GM18951 (cell line): ENCODE measurements at regions not wholly inside any gene's neighbourhood (a gene's known extent, or its start where the extent isn't known, plus 50 kb on each side); places are given as distances from the start of the nearest gene placed in this dataset.
"Not testable (repeated sequence)": the region's sequence is repeated elsewhere in the genome, so short reads cannot be mapped to it uniquely, and the experiment has no call there.

ENCODE experiments used
- POLR2A ChIP-seq: IDR thresholded peaks from 4 replicates; pipeline ENCODE4 v1.6.1; 2011; ENCODE audit warnings: mild to moderate bottlenecking; ENCODE audit not compliant: insufficient read length, insufficient read depth; ENCODE audit errors: extremely low read depth
- in situ Hi-C: fragments of 300-500 bp; cut with MboI; formaldehyde crosslinking; loops from one replicate; pipeline ENCODE4 v1.12.0; 2022; ENCODE audit warnings: low sequenced_read_pairs, mixed read lengths, inconsistent platforms; ENCODE audit not compliant: unreplicated experiment

DNA sequence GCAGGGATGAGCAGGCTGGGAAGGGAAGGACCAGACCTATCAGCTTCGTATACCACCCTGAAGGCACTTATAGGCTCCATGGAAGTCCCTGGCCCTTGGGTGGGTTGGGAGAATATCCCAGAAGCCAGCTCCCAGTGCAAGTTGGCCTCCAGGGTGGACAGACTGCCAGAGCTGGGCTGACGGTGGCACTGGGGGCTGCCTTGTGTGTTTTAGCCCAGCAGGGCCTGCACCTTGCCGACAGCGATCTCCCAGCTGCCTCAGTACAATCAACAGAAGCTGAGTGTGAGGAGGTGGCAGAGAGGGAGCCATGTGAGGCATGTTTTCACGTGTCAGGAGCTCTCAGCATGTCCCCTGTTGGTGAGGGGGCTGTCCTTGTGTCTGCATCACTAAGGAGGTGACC lies 159.5 kb downstream of the VEGFA start:
- TF ChIP-seq POLR2A = no peak
- in situ Hi-C loops = no loop called here

DNA sequence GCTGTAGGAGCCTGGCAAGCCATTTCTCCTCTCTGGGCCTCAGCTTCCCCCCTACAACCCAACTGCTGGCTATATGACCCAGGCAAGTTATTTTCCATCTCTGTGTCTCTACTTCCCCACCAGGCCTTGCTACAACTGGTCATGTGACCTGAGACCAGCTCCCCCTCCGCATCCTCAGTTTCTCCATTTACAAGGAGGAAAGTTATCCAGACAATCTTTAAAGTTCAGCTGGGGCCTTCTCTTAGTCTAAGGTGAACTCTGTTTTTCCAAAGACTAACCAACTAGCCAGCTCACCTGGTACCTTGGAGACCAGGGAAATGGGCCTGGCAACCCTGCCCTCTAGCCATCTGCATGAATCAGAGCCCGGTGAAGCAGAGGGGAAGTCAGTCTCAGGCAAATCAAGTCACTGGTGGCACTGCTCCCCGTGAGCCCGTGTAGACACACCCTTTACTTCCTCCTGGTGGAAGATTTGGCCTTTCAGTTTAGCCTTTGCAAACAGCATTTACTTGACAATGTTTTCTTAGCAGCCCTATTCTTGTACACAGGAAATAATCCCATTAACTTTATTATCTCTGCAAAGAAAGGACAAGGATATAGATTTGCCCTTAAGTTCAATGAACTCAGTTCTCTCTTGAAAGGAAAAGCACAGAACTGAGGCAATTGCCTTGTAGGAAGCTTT lies 157.7 kb downstream of the VEGFA start:
- in situ Hi-C loops = no loop called here

DNA sequence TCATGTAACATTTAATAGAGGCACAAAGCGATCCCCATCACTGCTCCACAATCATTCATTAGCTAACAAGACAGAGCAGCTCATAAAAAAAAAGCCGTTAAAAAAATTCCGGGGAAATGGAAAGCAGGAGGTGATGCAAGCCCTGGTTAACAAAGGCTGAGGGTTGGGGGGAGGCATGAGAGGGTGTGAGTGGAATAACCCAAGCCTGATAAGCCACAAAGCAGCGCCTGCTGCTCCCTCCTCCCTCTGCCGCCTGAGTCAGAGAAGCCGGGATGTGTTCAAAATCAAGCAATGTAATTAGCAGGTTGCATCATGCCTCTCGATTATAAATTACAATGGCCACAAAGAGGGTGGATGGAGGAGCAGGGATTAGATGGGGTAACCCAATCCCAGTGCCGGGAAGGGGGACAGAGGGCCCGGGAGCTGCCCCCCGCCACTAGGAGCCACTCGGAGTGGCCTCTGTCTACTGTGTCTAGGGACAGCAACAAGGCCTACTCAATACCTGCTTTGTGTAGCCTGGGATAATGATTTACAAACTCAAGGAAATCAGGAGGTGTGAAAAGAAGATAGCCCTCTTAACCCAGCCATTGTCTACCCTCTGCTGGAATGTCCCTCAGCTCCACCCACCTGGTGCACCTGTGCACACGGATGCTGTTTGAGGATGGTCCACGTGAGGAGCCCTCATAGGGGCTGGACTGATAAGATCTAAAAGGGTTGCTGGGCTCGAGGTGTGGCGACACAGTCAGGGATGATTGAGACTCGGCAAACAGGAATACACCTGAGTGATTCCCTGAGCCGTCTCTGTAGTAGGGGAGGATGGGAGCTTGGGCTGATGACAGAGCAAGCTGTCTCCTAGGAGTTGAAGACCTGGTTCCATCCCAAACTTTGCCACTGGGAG lies 156.9 kb downstream of the VEGFA start:
- no peak for TF ChIP-seq POLR2A
- in situ Hi-C loops = no loop called here

More for the DNA sequence above, 157.7 kb downstream of the VEGFA start:
- TF ChIP-seq POLR2A = no peak

DNA sequence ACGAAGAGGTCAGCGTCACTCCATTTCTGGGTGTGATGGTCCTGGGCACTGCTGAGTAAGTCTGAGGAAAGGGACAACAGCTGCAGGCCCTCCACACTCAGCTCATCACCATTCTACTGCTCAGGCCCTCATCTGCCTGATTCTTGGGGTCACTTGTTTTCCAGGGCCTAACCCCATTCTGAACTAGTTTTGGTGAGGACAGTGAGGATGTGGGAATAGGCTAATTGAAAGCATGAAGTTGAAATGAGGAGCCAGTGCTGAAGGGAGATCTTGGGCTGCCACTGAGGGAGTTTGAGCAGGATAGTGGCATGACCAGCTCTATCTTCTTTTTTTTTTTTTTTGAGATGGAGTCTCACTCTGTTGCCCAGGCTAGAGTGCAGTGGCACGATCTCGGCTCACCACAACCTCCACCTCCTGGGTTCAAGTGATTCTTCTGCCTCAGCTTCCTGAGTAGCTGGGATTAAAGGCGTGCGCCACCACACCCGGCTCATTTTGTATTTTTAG lies 155.7 kb downstream of the VEGFA start:
- in situ Hi-C loops = not testable (repeated sequence)

DNA sequence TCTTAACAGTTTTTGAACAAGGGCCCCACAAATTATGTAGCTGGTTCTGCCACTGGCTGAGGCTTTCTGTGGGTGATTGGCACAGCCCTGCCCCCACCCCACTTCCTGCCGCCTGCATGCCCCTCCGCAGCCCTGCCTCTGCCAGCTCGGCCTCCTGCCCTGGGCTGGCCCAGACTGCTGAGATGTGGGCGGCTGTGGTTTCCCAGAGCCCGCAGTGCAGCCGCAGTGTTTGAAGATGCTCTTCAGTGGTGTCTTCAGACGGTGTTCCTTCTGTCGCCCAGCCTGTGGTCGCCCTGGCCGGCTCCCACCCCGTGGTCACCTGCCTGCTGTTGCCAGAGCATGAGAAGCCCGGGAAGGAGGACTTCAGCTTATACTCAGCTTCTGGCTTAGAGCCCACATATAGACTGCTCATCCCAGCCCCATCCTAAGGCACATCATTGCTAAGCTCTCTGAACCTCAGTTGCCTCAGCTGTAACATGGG lies 154.3 kb downstream of the VEGFA start:
- TF ChIP-seq POLR2A = no peak
- in situ Hi-C loops = no loop called here

DNA sequence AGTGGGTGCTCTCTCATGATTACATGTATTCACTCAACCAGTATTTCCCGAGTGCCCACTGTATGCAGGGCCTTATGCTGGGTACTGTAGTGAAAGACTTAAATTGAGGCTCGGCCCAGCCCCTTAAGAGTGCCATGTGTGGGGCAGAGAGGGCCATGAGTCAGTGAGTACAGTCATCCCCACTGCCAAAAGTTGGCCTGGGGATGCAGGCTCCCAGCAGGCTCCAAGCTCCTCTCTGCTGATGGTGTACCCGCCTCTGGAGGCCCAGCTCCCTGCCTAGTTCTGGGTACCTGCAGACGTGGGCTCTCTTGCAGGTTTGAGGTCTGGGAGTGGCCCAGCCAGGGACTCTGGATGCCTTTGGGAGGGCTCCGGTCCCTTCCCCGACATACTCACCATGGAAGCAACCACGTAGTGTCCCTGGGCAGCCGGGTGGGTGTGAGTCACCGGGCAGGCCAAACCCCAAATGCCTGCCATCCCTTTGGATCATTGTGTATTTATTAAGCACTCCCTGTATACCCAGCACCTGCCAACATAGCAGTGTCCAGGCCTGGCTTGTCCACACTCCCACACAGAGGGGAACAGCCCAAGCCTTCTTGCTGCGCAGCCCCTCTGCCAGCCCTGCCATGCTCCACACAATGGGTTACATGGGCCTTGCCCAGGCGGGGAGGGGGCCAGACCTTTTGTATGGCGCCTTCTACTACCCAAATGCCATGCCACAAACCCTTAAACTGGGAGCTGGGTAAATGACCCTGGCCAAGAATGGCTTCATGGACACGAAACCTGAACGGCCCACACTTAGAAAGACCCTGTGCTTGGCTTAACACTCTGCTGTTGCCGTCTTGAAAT lies 153.6 kb downstream of the VEGFA start:
- no peak for TF ChIP-seq POLR2A
- in situ Hi-C loops = no loop called here

DNA sequence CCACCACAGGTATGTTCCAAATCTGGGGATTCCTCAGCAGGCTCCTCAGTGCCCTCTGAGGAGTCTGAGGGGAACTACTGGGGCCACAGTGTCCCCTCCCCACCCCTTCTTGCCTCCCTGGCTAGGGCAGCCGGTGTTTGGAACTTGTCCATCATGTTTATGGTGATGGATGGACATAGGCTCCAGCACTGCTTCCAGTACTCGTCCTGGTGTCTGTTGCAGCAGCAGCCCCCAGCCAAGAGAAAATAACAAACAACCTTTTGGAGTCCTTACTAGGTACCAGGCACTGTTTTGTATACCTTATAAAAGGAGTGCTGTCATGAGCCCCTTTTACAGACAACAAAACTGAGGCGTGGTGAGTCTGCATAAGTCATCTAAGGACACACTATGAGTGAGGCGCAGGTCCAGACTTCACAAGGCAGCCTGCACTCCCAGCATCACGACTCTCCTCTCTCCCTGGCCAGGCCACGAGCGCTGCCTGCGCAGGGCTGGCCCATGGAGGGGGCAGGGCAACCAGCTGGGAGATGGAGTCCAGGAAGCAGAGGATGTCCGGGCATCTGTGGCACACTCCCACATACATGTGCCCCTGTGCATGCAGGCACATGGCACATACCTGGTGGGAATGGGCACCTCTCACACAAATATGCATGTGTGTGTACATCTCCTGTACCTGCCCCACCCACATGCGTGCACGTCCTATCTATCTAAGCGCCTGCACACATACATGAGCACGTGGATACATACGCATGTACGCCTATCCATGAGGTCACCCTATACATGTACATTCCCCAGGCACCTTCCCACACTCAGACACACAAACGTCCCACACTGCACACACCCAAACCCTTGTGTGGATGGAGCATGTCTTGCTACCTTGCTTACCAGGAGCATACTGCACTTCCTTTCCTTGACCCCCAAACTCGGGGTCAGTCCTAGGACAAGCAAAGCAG lies 152.7 kb downstream of the VEGFA start:
- in situ Hi-C loops = no loop called here
- TF ChIP-seq POLR2A = no peak

DNA sequence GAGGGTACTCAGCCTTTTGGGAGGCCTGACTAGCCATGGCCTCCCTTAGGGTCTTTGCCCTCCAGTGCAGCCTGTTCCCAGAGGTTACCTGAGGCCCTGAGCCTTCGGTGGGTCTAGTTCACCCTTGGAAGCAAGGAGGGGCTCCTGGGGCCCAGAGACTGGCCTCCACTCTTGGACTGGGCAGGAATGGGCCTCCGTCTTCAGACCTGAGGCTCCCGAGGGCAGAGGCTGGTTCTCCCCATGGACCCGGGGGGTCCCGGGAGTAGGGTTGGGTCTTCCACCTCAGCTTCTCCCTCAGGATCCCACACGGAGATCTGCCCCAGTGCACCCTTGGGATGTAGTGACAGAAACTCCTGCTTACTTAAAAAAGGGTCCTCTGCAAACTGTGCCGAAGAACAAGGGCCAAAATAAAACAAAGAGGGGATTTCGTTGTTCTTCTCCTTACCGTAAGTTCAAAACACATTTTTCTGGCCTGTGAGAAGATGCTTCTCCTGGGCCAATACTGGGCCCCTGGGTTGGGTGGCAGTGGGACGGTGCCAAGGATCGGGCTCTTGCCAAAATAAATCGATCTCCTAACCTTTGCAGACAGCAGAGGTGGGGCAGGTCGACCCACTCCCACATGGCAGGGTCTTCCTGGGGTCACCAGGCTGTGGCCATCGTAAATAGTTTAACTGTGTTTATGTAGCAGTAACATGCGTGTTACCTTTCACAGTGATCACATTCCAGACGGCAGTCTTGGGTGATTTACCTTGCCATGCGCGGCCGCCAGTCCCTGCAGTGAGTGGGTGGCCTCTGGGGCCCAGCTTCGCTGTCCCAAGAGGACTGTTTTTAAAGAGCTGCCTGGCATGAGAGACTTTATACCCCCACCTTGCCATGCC lies 151.8 kb downstream of the VEGFA start:
- TF ChIP-seq POLR2A = no peak
- in situ Hi-C loops = no loop called here

DNA sequence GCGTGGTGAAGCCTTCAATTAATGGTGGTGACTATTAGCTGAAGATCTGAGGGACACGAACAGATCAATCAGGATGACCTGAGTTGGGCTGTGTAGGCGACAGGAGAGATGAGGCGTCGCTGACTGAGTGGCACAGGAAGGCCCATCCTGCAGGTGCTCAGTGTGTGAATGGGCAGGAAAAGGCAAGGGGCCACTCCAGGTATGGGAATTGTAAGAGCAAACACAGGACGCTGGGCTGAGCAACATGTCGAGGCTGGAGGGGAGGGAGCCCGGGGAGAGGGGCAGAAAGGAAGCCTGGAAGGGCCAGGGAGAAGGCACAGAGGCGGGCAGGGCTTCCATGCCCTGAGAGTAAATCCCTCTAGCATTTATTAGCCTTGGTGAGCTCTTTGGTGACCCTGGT lies 151.0 kb downstream of the VEGFA start:
- no peak for TF ChIP-seq POLR2A
- in situ Hi-C loops = no loop called here

DNA sequence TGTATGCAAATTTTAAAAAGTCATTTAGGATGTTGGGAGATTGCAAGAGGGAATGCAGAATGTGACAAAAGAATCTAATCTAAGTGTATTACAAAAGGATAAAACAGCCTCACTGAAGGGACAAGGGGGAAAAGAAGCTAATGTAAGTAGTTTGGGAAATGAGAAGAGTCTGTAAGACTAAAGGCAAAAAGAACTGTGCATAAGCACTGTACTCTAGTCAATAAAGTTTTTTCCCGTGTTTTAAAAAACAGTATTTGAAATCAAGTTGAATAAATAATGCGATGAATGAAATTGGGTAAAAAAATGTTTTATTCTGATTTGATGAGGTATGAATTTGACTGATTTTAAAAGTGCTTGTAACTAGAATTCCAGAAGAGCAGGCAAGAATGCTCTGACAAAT lies 149.8 kb downstream of the VEGFA start:
- TF ChIP-seq POLR2A = no peak
- in situ Hi-C loops = no loop called here

DNA sequence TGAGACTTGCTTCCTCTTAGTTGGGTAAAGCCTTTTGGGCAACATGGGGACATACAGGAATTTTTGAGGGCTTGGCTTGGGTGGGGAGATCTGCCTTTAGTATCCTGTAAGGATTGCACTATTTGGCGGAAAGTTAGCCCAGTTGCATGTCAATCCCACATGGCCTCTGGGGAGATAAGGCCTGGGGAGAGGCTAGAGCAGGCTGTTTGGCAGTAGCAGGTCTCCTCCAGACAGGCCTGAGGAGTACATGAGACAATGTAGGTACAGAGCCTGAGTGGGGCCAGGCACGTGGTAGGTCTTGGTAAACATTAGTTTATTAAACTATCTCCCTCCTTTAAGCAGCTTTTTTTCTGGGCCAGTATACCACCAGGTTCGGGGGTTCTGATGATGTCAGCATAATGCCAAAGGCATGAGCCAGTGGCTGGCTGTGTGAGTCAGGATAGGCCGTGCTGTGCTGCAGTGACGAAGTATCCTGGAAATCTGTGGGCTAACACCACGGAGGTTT lies 147.9 kb downstream of the VEGFA start:
- no peak for TF ChIP-seq POLR2A
- in situ Hi-C loops = no loop called here
